ENCODE measurements at regions not wholly inside any gene's neighbourhood (a gene's known extent, or its start where the extent isn't known, plus 50 kb on each side); places are given as distances from the start of the nearest gene placed in this dataset.

DNA sequence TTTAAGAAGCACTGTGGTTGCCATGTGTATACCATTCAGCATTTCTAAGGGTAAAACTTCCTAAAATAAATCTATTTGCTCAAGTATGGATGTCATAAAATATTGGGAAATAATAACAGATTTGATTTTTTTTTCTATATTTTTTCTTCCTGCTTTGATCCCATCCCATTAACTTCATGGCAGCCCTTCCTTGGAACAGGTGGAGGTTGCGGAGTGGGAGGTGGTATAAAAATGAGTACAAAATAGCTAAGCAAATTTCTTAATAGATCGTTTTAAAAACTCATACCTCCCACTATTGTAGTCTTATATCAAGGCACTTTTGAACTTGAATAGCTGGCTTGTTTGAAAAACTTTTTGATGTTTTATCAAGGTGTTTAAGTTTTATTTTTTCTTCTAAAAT lies 152.1 kb upstream of the KYNU start:
- TF ChIP-seq, protein P1, sequence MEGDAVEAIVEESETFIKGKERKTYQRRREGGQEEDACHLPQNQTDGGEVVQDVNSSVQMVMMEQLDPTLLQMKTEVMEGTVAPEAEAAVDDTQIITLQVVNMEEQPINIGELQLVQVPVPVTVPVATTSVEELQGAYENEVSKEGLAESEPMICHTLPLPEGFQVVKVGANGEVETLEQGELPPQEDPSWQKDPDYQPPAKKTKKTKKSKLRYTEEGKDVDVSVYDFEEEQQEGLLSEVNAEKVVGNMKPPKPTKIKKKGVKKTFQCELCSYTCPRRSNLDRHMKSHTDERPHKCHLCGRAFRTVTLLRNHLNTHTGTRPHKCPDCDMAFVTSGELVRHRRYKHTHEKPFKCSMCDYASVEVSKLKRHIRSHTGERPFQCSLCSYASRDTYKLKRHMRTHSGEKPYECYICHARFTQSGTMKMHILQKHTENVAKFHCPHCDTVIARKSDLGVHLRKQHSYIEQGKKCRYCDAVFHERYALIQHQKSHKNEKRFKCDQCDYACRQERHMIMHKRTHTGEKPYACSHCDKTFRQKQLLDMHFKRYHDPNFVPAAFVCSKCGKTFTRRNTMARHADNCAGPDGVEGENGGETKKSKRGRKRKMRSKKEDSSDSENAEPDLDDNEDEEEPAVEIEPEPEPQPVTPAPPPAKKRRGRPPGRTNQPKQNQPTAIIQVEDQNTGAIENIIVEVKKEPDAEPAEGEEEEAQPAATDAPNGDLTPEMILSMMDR (IDR thresholded peaks at IDR 0.05), result no peak
- Mint-ChIP-seq H3K36me3 (ENCODE audit: unreplicated experiment) (peaks cover 3% of the 10 kb centered on the region), H3K9me3 (ENCODE audit: unreplicated experiment) (peaks cover 5% of the 10 kb centered on the region), H3K4me3 (ENCODE audit: unreplicated experiment) (no peak overlapping the region), H3K27me3 (ENCODE audit: unreplicated experiment) (no peaks in the 10 kb centered on the region), H3K4me1 (ENCODE audit: unreplicated experiment) (peaks cover 31% of the 10 kb centered on the region), H3K27ac (ENCODE audit: unreplicated experiment) (no peak overlapping the region)
- DNase-seq (ENCODE audit: extremely low spot score, unreplicated experiment), result no peak

DNA sequence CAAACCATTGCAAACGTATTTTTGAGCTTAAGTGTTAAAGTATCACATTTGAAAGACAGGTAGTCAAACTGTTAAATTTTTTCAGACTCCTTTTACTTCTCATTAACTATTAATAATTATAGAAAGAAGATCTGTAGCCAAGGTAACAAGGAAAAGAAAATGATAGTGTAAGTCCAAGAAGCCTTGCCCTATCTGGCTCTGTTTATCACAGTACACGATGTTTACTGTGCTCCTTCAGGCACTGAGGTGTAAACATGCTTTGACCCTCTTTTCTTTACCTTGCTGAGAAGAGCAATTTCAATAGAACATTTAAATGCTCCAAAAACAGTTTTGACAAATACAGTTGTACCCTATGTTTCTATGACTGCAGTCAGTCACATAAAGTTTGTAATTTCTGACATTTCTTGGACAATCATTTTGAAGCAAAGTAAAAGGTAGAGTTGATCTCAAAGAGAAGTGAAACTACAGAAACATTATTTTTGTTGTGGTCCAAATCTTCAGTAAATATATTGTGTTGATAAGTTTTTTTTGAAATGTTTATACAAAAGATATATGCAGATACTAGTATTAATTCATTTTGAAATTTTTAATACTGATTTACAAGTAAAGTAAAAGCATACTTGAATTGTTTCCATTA lies 152.6 kb upstream of the KYNU start:
- Mint-ChIP-seq H3K4me3 (ENCODE audit: unreplicated experiment) (no peak overlapping the region), H3K27me3 (ENCODE audit: unreplicated experiment) (no peaks in the 10 kb centered on the region), H3K4me1 (ENCODE audit: unreplicated experiment) (peaks cover 31% of the 10 kb centered on the region), H3K27ac (ENCODE audit: unreplicated experiment) (no peak overlapping the region), H3K9me3 (ENCODE audit: unreplicated experiment) (peaks cover 5% of the 10 kb centered on the region), H3K36me3 (ENCODE audit: unreplicated experiment) (peaks cover 3% of the 10 kb centered on the region)
- TF ChIP-seq, protein P1 (IDR thresholded peaks at IDR 0.05), result no peak
- DNase-seq (ENCODE audit: extremely low spot score, unreplicated experiment), result no peak

DNA sequence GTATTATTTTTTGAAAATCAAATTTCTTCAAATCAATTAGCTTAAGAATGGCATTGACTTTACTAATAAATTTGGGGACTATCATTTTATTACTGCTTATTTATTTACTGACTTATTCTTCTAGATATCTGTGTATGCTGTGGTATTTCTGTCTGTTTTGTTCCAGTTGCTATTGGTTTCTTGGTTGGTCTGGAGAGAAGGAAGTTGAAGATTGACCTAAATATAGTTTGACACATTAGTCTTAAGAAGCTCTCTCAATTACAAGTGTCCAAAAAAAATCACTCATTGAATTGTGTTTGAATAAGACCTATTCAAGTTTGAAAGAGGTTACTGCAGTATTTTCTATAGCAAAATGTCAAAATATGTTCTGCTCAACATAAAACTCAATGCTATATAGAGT lies 153.3 kb upstream of the KYNU start:
- TF ChIP-seq, protein P1 (IDR thresholded peaks at IDR 0.05), result no peak
- Mint-ChIP-seq H3K36me3 (ENCODE audit: unreplicated experiment) (peaks cover 3% of the 10 kb centered on the region), H3K4me1 (ENCODE audit: unreplicated experiment) (peaks cover 31% of the 10 kb centered on the region), H3K27ac (ENCODE audit: unreplicated experiment) (peak overlapping the region; percentile 52), H3K9me3 (ENCODE audit: unreplicated experiment) (peaks cover 3% of the 10 kb centered on the region), H3K4me3 (ENCODE audit: unreplicated experiment) (no peak overlapping the region), H3K27me3 (ENCODE audit: unreplicated experiment) (no peaks in the 10 kb centered on the region)
- no peak for DNase-seq (ENCODE audit: extremely low spot score, unreplicated experiment)

- Mint-ChIP-seq H3K9me3 (ENCODE audit: unreplicated experiment) (no peaks in the 10 kb centered on the region), H3K27me3 (ENCODE audit: unreplicated experiment) (no peaks in the 10 kb centered on the region), H3K27ac (ENCODE audit: unreplicated experiment) (no peak overlapping the region), H3K4me3 (ENCODE audit: unreplicated experiment) (no peak overlapping the region), H3K36me3 (ENCODE audit: unreplicated experiment) (no peaks in the 10 kb centered on the region), H3K4me1 (ENCODE audit: unreplicated experiment) (peaks cover 40% of the 10 kb centered on the region)
- TF ChIP-seq, protein P1 (IDR thresholded peaks at IDR 0.05), result no peak
- no peak for DNase-seq (ENCODE audit: extremely low spot score, unreplicated experiment)
Observed at GRCh38 chr2:142723236-142723635, 154.2 kb upstream of the KYNU start.

- H3K27me3 Mint-ChIP-seq (ENCODE audit: unreplicated experiment), result no peaks in the 10 kb centered on the region
- peak overlapping the region; percentile 74 for H3K27ac Mint-ChIP-seq (ENCODE audit: unreplicated experiment)
- H3K4me3 Mint-ChIP-seq (ENCODE audit: unreplicated experiment), result no peak overlapping the region
- TF ChIP-seq, protein P1 (IDR thresholded peaks at IDR 0.05), result no peak
- no peaks in the 10 kb centered on the region for H3K36me3 Mint-ChIP-seq (ENCODE audit: unreplicated experiment)
- no peaks in the 10 kb centered on the region for H3K9me3 Mint-ChIP-seq (ENCODE audit: unreplicated experiment)
- peaks cover 47% of the 10 kb centered on the region for H3K4me1 Mint-ChIP-seq (ENCODE audit: unreplicated experiment)
- DNase-seq (ENCODE audit: extremely low spot score, unreplicated experiment), result no peak
Observed at GRCh38 chr2:142722569-142722968, 154.9 kb upstream of the KYNU start.
